IMR-90 (cell line): ENCODE measurements at regions not wholly inside any gene's neighbourhood (a gene's known extent, or its start where the extent isn't known, plus 50 kb on each side); places are given as distances from the start of the nearest gene placed in this dataset.

Experiments used
- POLR2A ChIP-seq: IDR thresholded peaks from 2 replicates; pipeline ENCODE4 v1.6.1; 2012; ENCODE audit warnings: mild to moderate bottlenecking, low read depth, low read length
- RAD21 ChIP-seq: IDR thresholded peaks from 2 replicates; pipeline ENCODE4 v1.6.1; 2012; ENCODE audit warnings: low read length, improper control_type of control experiment
- TF ChIP-seq, protein P1 (sequence below): conservative IDR thresholded peaks from 2 replicates; pipeline ENCODE4 v1.5.1; 2012; ENCODE audit warnings: mild to moderate bottlenecking, low read depth, low read length, improper control_type of control experiment

DNA sequence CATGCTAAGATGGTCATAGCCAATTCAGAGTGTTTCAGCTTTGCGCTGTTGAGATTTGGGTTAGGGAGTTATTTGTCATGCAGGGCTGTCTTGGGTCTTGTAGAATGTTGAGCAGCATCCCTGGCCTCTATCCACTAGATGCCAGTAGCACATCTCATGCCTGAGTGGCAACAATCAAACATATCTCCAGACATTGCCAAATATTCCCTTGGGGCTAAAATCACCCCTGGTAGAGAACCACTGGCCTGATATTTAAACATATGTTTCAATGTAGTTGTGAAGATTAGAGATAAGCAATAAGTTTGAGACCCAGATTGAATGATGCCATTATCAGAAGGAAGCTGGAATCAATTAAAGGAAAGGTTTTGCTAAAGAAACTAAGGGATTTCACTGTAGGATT is 463.3 kb downstream of the DOK5 start:
- TF ChIP-seq, protein P1, sequence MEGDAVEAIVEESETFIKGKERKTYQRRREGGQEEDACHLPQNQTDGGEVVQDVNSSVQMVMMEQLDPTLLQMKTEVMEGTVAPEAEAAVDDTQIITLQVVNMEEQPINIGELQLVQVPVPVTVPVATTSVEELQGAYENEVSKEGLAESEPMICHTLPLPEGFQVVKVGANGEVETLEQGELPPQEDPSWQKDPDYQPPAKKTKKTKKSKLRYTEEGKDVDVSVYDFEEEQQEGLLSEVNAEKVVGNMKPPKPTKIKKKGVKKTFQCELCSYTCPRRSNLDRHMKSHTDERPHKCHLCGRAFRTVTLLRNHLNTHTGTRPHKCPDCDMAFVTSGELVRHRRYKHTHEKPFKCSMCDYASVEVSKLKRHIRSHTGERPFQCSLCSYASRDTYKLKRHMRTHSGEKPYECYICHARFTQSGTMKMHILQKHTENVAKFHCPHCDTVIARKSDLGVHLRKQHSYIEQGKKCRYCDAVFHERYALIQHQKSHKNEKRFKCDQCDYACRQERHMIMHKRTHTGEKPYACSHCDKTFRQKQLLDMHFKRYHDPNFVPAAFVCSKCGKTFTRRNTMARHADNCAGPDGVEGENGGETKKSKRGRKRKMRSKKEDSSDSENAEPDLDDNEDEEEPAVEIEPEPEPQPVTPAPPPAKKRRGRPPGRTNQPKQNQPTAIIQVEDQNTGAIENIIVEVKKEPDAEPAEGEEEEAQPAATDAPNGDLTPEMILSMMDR, result no peak
- no peak for TF ChIP-seq RAD21
- TF ChIP-seq POLR2A, result no peak
